Ishikawa (cell line): ENCODE measurements at regions not wholly inside any gene's neighbourhood (a gene's known extent, or its start where the extent isn't known, plus 50 kb on each side); places are given as distances from the start of the nearest gene placed in this dataset.

Source experiments
- CEBPB ChIP-seq: IDR thresholded peaks from 2 replicates; pipeline ENCODE4 v1.6.1; 2012
- CREB1 ChIP-seq: IDR thresholded peaks from 2 replicates; pipeline ENCODE4 v1.6.1; 2012; ENCODE audit warnings: low read depth
- EGR1 ChIP-seq: IDR thresholded peaks from 2 replicates; pipeline ENCODE4 v1.6.1; 2012
- EP300 ChIP-seq: IDR thresholded peaks from 2 replicates; pipeline ENCODE4 v1.6.1; 2012; ENCODE audit warnings: borderline replicate concordance
- FOXM1 ChIP-seq: IDR thresholded peaks from 2 replicates; pipeline ENCODE4 v1.6.1; 2012; ENCODE audit warnings: low read depth, borderline replicate concordance
- MAX ChIP-seq: IDR thresholded peaks from 2 replicates; pipeline ENCODE4 v1.6.1; 2012
- NFIC ChIP-seq: IDR thresholded peaks from 2 replicates; pipeline ENCODE4 v1.6.1; 2012
- RAD21 ChIP-seq: IDR thresholded peaks from 2 replicates; pipeline ENCODE4 v1.6.1; 2012; ENCODE audit warnings: low read depth
- REST ChIP-seq: IDR thresholded peaks from 2 replicates; pipeline ENCODE4 v1.6.1; 2012; ENCODE audit warnings: low read depth, mild to moderate bottlenecking
- TAF1 ChIP-seq: IDR thresholded peaks from 2 replicates; pipeline ENCODE4 v1.6.1; 2012; ENCODE audit warnings: low read depth, mild to moderate bottlenecking
- TCF12 ChIP-seq: IDR thresholded peaks from 2 replicates; pipeline ENCODE4 v1.6.1; 2012; ENCODE audit warnings: low read depth
- TEAD4 ChIP-seq: IDR thresholded peaks from 2 replicates; pipeline ENCODE4 v1.6.1; 2012
- USF1 ChIP-seq: IDR thresholded peaks from 2 replicates; pipeline ENCODE4 v1.6.1; 2012
- YY1 ChIP-seq: IDR thresholded peaks from 2 replicates; pipeline ENCODE4 v1.6.1; 2012; ENCODE audit warnings: low read depth
- ZBTB7A ChIP-seq: IDR thresholded peaks from 2 replicates; pipeline ENCODE4 v1.6.1; 2012; ENCODE audit warnings: low read depth

- no peak for TF ChIP-seq EGR1
Observed at GRCh38 chr18:78273876-78274275, 705.7 kb upstream of the SALL3 start.

GRCh38 chr18:78283425-78283824 lies 696.2 kb upstream of the SALL3 start:
- peak; percentile 67; the same call in 1 of the 2 replicates for TF ChIP-seq CEBPB

- no peak for TF ChIP-seq REST
- TF ChIP-seq RAD21, result no peak
- TF ChIP-seq NFIC, result no peak
- TF ChIP-seq TAF1, result no peak
- TF ChIP-seq EP300, result no peak
- TF ChIP-seq FOXM1, result no peak
- TF ChIP-seq MAX, result no peak
- no peak for TF ChIP-seq USF1
- no peak for TF ChIP-seq CREB1
- no peak for TF ChIP-seq ZBTB7A
- no peak for TF ChIP-seq TCF12
- TF ChIP-seq TEAD4, result no peak
- TF ChIP-seq EGR1, result no peak
- no peak for TF ChIP-seq YY1
- TF ChIP-seq CEBPB, result no peak
Observed at GRCh38 chr18:78292618-78293380, 686.8 kb upstream of the SALL3 start.

- TF ChIP-seq CREB1 (no peak), CEBPB (no peak), ZBTB7A (no peak), NFIC (no peak), EGR1 (no peak), RAD21 (no peak), USF1 (no peak), FOXM1 (no peak), MAX (no peak), TAF1 (no peak), YY1 (no peak)
Observed at GRCh38 chr18:78293540-78293939, 686.1 kb upstream of the SALL3 start.

GRCh38 chr18:78293940-78294541 lies 685.6 kb upstream of the SALL3 start:
- TF ChIP-seq MAX (no peak), CREB1 (no peak)

GRCh38 chr18:78295262-78295661 lies 684.4 kb upstream of the SALL3 start:
- no peak for TF ChIP-seq EP300
- no peak for TF ChIP-seq FOXM1
- no peak for TF ChIP-seq CREB1
- TF ChIP-seq MAX, result no peak
- TF ChIP-seq RAD21, result no peak
- TF ChIP-seq TEAD4, result no peak
- no peak for TF ChIP-seq REST
- TF ChIP-seq EGR1, result no peak
- no peak for TF ChIP-seq ZBTB7A
- TF ChIP-seq TAF1, result no peak
- TF ChIP-seq USF1, result no peak
- no peak for TF ChIP-seq CEBPB
- TF ChIP-seq NFIC, result no peak
- TF ChIP-seq YY1, result no peak
- TF ChIP-seq TCF12, result no peak
